ENCODE measurements at regions not wholly inside any gene's neighbourhood (a gene's known extent, or its start where the extent isn't known, plus 50 kb on each side); places are given as distances from the start of the nearest gene placed in this dataset.
"Not testable (repeated sequence)": the region's sequence is repeated elsewhere in the genome, so short reads cannot be mapped to it uniquely, and the experiment has no call there.

DNA sequence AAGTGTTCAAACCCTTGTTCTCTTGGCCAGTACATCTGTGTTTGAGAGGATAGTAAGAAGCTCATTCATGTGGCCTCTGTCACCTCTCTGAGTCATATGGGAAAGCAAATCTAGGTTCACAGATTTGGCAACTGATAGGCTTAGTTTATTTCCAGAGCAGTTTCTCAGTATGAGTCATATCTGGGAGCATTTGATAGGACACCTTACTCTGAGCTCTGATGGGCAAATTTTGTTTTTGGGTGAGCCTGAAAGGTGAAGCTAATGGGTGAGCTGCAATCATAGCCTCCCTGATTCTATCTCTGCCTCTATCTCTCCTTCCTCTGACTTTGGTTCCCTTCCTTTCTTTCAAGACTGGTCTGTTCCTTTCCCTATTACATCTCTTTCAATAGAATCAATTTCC lies 134.4 kb downstream of the S1PR1 start:
- no peak for DNase-seq

DNA sequence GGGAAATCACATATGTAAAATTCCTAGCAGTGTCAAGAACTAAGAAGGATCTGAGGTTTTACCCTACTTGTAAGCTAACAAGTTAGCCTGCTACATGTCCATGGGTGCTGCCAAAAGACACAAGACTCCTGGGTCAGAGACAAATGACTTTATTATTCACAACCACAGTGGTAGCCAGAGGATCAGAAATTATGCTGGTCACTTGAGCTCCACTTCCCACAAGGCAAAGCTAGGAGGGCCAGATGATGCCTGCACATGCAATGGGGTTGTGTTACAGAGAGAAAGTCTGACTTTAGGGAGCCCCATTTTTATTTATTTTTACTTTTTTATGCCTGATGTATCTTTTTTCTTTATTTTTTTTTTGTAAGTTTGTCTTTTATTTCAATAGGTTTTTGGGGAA lies 136.8 kb downstream of the S1PR1 start:
- DNase-seq, result no peak

GRCh38 chr1:101375448-101375847 lies 138.6 kb downstream of the S1PR1 start:
- DNase-seq, result not testable (repeated sequence)

DNA sequence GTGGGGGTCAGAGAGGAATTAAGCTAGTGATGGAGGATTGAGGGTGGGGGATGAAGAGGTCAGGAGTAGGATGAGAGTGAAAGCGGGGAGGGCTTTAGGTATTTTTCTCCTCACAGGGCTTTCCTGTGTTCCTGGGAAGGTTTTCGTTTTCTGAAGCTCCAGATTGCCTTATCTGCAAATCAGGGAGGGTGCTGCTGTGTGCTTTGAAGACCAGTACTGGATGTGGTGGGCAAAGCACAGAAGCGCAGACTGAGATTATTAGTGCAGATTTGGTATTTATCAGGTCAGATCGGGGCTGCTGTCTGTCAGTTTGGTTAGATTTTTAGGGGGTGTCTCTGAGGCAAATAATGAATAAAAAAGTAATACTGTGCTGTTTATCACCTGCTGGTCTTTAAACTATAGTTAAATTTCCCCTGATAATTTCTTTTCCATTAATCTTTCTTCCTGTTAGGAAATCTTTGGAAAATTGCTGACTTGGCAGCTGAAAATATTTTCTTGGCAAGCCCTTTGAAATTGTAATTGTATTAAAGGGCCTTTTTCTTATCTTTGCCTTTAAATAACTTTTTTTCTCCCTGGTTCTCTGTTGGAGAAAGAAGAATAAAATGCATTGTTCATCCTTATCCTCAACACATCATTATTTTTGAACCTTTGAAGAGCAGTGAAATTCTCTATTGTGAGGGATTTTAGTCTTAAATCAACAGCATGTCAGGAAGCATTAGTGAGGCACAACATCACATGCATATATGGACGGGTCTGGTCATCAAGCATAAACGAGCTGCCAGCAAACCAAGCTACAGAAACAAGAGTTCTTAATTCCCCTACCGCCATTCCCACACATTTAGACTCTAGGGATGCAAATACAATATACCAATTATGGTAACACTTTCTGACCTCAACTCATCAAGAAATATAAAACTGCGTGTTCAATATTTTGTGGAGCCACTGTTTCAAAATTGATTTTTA lies 139.6 kb downstream of the S1PR1 start:
- DNase-seq, result no peak

GRCh38 chr1:101377084-101377835 lies 140.4 kb downstream of the S1PR1 start:
- DNase-seq, result no peak

DNA sequence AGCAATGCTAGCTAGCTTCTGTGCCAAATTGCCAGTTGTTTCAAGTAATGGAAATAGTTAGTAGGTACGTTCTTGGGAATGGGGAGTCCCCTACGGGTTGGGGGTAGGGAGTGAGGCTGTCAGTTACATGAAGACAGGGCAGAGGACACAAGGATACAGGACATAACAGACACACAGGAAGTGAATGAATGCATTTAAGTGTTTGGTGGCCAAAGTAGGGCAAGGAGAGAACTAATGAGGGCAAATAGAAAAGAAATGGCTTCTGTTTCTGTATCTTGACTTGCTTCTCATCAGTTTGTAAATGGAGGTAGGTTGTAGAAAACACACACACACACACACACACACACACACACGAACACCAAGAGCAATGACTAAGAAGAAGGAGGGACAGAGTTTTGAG lies 142.2 kb downstream of the S1PR1 start:
- DNase-seq, result no peak

DNA sequence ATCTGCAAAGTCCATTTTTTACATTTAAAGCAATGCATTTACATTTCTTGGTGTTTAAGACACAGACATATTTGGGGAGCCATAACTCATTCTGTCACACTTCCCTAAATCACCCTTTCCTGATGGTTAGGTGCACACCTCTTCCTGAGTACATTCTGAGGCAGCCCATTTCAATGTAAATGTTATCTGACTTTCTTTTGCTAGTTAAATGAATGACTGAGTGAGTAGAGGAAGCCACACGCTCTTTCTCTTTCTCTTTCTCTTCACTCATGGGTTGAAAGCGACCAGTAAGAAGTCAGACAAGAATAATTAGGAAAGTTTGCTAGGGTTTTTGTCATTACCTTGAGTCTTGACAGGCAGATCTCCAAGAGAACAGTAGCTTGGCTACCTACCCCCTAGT lies 143.1 kb downstream of the S1PR1 start:
- no peak for DNase-seq

DNA sequence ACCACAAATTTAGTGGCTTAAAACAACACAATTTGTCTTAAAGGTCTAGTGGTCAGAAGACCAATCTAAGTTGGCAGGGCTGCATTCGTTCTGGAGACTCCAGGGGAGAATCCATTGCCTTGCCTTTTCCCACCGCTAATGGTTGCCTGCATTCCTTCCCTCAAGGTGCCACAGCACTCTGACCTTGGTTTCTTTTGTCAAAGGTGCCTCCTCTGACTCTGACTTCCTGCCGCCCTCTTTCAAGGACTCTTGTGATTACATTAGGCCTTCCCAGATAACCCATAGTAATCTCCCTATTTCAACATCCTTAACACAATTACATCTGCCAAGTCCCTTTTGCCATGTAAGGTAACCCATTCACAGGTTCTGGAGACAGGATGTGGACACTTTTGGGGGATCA lies 145.3 kb downstream of the S1PR1 start:
- DNase-seq, result no peak

DNA sequence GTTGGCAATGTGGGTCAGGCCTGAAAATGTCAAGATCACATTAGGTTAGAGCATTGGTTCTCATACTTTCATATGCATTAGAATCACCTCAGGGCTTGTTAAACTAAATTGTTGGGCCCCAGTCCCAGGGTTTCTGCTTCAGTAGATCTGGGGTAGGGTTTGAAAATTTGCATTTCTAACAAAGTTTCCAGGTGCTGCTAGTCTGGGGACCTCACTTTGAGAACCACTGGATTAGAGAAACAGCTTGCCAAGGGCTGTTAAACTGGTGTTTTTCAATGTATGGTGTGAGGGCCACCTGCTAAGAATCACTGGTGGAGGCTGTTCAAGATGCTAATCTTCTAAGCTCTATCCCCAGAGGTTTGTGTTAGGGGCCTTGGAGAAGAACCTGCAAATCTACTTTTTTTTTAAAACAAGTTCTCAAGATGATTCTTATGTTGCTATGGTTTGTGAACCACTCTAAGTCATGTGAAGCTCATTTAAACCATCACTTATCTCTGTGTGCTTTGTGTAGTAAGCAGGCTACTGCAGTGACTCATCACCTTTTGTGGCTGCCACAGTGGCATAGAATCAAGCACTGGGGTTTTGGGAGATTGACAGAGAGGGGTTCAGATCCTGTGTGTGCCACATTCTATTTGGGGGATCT lies 152.2 kb downstream of the S1PR1 start:
- no peak for DNase-seq

DNA sequence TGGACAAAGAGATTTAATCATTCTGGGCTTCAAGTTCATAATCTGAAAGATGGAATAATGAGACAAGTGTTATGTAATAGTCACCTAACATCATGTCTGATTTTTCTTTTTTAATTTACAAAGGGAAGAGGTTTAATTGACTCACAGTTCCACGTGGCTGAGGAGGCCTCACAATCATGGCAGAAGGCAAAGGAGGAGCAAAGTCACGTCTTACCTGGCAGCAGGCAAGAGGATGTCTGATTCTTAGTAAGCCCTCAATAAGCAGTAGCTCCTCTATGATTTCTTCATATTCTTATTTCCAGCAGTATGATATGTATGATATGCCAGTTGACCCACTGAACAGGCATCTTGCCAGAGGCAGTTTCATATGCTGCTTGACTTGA lies 152.7 kb downstream of the S1PR1 start:
- DNase-seq, result no peak

GRCh38 chr1:101392552-101392951 lies 155.7 kb downstream of the S1PR1 start:
- DNase-seq, result no peak

DNA sequence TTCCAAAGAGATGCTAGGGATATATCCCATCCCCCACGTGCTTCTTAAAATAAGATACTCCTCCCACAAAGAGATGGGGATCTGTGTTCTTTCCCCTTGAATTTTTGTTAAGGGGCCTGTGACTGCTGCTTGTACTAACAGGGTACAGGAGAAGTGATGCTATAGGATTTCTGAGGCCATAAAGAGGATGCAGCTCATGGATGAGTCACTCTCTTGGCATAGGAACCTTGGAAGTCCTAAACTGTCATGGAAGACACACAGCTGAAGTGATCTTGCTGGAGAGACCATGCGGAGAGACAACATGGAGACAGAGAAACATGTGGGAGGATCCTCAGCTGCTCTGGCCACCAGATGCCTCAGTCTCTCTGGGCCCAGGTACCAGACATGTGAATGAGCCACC lies 157.2 kb downstream of the S1PR1 start:
- DNase-seq, result no peak

- no peak for DNase-seq
Measured at GRCh38 chr1:101399222-101399621, 162.4 kb downstream of the S1PR1 start.

GRCh38 chr1:101406271-101406670 lies 169.5 kb downstream of the S1PR1 start:
- no peak for DNase-seq

GRCh38 chr1:101406681-101407080 lies 169.9 kb downstream of the S1PR1 start:
- DNase-seq, result no peak

DNA sequence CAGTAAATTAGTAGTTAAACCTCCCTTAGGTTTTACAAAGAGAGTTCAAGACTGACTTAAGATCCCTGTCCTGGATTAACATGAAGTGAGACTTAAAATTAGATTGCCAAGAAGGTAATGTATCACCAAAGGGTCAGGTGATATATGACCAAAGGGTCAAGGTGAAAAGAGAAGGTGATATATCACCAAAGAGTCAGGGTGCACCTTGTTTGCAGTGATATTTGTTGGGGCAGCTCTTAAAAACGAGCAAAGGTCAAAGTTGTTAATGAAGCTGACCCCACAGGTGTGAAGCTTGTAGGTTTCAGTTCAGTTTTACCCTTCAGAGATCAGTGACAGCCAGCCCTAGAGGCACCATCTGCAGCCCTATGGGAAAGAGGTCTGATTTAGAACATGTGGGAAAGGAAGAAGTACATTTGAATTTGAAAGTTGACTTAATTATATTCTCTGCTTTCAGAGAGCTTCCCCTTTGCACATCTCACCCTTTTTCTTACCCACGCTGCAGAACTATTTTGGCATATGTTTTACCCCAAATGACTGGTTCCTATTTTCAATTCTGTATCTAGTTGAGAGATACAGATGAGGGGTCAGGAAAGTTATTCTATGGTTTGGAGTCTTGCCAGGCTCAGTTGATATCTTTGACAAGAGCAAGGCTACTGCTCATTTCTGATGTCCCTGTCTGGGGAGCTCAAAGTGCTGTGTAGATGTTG lies 170.8 kb downstream of the S1PR1 start:
- no peak for DNase-seq

DNA sequence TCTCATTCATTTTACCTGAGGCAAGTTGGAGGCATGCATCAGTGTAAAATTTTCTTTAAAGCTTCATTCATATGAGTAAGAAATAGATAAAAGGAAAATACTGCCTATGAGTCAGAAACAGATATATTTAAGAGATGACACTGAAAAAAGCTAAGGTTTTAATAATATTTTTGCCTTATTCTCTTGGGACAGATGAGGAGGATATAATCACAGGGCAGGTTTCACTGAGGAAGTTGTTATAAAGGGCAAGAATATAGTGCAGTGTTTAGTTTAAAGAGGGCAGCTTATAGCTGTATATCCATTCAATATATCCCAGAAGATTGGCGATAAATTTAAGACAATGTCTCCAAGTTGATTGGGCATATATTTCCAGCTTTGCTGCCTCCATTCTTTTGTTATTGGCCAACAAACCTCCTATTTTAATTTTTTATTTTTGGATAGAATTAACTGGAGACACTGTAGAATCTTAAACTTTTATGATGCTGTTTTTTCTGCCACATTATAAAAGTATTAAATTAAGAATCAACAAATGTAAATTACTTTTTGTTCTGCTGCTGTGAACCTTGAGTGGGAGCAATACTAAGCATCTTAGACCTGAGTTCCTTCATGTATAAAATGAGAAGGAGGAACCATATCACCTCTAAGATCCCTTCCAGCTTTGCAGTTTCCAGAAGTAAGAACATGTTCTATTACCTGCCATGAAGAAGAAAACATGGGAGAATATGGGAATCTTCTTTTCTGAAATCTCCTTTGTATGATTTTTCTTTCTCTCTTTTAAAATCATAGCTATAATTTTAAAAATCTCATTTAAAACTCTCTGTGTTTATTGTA lies 171.6 kb downstream of the S1PR1 start:
- no peak for DNase-seq

GRCh38 chr1:101409102-101409501 lies 172.3 kb downstream of the S1PR1 start:
- DNase-seq, result no peak

DNA sequence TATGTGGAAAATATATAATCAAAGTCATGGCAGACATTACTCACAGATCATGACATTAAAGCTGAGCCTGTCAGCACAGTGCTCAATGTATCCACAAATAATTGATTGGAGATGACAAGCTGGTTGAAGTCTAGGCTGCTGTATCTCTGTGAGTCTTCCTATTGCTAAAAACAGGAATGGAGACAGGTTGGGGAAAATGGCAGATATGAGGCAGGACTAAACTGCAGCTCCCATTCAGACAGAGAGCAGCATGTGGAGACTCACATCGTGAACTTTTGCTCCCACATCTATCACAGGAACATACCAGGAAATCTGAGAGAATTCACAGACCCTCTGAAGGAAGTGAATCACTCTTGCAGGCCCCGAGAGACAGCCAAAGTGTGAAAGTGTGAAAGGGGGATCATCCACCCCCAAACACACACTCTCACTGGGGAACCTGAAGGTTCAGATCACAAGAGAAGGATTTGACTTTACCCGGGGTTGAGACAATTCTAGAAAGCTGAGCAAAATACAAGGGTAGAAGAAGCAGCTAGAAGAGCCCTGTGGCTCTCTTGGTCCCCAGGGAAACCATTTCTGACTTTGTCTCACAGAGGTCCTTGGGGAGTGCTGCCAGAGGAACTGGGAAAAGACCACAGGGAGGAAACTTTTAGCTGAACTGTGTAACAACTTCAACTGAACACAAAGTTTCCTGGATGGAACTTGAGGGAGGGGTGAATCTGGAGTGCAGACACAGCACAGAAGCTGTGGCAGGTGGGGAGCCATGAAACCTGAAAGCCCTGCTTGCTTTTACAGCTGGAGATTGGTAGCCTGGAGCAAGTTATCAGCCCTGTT lies 173.4 kb downstream of the S1PR1 start:
- no peak for DNase-seq

DNA sequence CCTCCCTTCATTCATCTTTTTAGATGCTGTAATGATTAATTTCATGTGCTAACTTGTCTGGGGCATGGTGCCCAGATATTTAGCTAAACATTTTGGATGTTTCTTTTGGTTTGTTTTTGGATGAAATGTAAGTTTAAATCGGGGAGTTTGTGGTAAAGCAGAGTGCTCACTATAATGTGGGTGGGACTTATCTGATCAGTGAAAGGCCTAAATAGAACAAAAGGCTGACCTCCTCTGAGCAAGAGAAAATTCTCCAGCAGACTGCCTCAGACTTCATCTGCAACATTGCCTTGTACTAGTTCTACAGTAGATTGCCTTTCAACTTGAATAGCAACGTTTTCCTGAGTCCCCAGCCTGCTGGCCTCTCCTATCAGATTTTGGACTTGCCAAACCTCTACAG lies 183.6 kb downstream of the S1PR1 start:
- no peak for DNase-seq

GRCh38 chr1:101428083-101428482 lies 191.3 kb downstream of the S1PR1 start:
- DNase-seq, result not testable (repeated sequence)
